WTC11 (cell line): ENCODE measurements at regions not wholly inside any gene's neighbourhood (a gene's known extent, or its start where the extent isn't known, plus 50 kb on each side); places are given as distances from the start of the nearest gene placed in this dataset.

Experiments
- ATAC-seq: fragments of 200-7000 bp; cut with Tn5 transposase; 2 replicates; pipeline ENCODE4 v1.10.0; 2021; ENCODE audit warnings: mild to moderate bottlenecking, moderate library complexity
- CTCF ChIA-PET: fragments of 300-600 bp; sonication (Branson Sonifier 250); formaldehyde crosslinking; loops from one replicate; lab custom pipeline; 2021; ENCODE audit warnings: antibody characterized with exemption; lab: Charles Lee
- POLR2A ChIA-PET: fragments of 350-600 bp; sonication (Branson Sonifier 250); formaldehyde crosslinking; loops from one replicate; lab custom pipeline; 2021; ENCODE audit warnings: antibody characterized with exemption; lab: Charles Lee
- DNase-seq: peaks from one replicate; pipeline ENCODE4 v3.0.0; 2021; ENCODE audit warnings: low spot score
- H3K27ac Mint-ChIP-seq: 2 replicates; pipeline ENCODE4 v1.8.0; 2021; ENCODE audit warnings: mixed read lengths
- H3K27me3 Mint-ChIP-seq: 2 replicates; pipeline ENCODE4 v1.8.0; 2021; ENCODE audit warnings: low read depth, mild to moderate bottlenecking, moderate library complexity, mixed read lengths
- H3K36me3 Mint-ChIP-seq: 2 replicates; pipeline ENCODE4 v1.8.0; 2021; ENCODE audit warnings: mixed read lengths
- H3K4me1 Mint-ChIP-seq: 2 replicates; pipeline ENCODE4 v1.8.0; 2022; ENCODE audit warnings: mixed read lengths
- H3K4me3 Mint-ChIP-seq: 2 replicates; pipeline ENCODE4 v1.8.0; 2021; ENCODE audit warnings: mild to moderate bottlenecking, moderate library complexity, mixed read lengths
- H3K9me3 Mint-ChIP-seq: 2 replicates; pipeline ENCODE4 v1.8.0; 2021; ENCODE audit warnings: mixed read lengths
- AFF4 ChIP-seq: sonication (generic); formaldehyde crosslinking; IDR thresholded peaks from 2 replicates; pipeline ENCODE4 v1.8.1; 2023; ENCODE audit warnings: mild to moderate bottlenecking, missing genetic modification reagents, borderline replicate concordance
- AR ChIP-seq: fragments of 250-450 bp; sonication (Bioruptor Pico); IDR thresholded peaks from 2 replicates; pipeline ENCODE4 v1.9.0; 2021; ENCODE audit warnings: mild to moderate bottlenecking
- ATF3 ChIP-seq: sonication (generic); formaldehyde crosslinking; conservative IDR thresholded peaks from 2 replicates; pipeline ENCODE4 v1.8.1; 2022; ENCODE audit warnings: mild to moderate bottlenecking, missing genetic modification reagents
- E2F1 ChIP-seq: sonication (generic); formaldehyde crosslinking; IDR thresholded peaks from 2 replicates; pipeline ENCODE4 v1.8.0; 2022; ENCODE audit warnings: mild to moderate bottlenecking, missing genetic modification reagents
- FOXK1 ChIP-seq: sonication (generic); formaldehyde crosslinking; IDR thresholded peaks from 2 replicates; pipeline ENCODE4 v1.8.0; 2022; ENCODE audit warnings: mild to moderate bottlenecking, moderate library complexity, missing genetic modification reagents
- GRHL2 ChIP-seq: fragments of 250-450 bp; sonication (Bioruptor Pico); IDR thresholded peaks from 2 replicates; pipeline ENCODE4 v1.8.0; 2022; ENCODE audit warnings: mild to moderate bottlenecking, moderate library complexity; ENCODE audit not compliant: insufficient replicate concordance, severe bottlenecking
- JUN ChIP-seq: sonication (generic); formaldehyde crosslinking; IDR thresholded peaks from 2 replicates; pipeline ENCODE4 v1.8.0; 2023; ENCODE audit warnings: mild to moderate bottlenecking, missing genetic modification reagents
- MYBL2 ChIP-seq: sonication (generic); formaldehyde crosslinking; IDR thresholded peaks from 2 replicates; pipeline ENCODE4 v1.8.1; 2023; ENCODE audit warnings: mild to moderate bottlenecking, moderate library complexity, missing genetic modification reagents
- NFE2L1 ChIP-seq: sonication (generic); formaldehyde crosslinking; IDR thresholded peaks from 2 replicates; pipeline ENCODE4 v1.8.1; 2023; ENCODE audit warnings: missing genetic modification reagents
- NR1H2 ChIP-seq: sonication (generic); formaldehyde crosslinking; IDR thresholded peaks from 2 replicates; pipeline ENCODE4 v1.9.0; 2021; ENCODE audit warnings: mild to moderate bottlenecking, moderate library complexity, missing genetic modification reagents
- PREB ChIP-seq: sonication (generic); formaldehyde crosslinking; IDR thresholded peaks from 2 replicates; pipeline ENCODE4 v1.8.1; 2022; ENCODE audit warnings: mild to moderate bottlenecking, missing genetic modification reagents, moderate library complexity, borderline replicate concordance
- PRRX2 ChIP-seq: fragments of 250-450 bp; sonication (Bioruptor Pico); IDR thresholded peaks from 2 replicates; pipeline ENCODE4 v1.8.0; 2021; ENCODE audit warnings: mild to moderate bottlenecking
- RORB ChIP-seq: fragments of 250-450 bp; sonication (Bioruptor Pico); IDR thresholded peaks from 2 replicates; pipeline ENCODE4 v1.9.0; 2021; ENCODE audit warnings: mild to moderate bottlenecking
- TEAD4 ChIP-seq: sonication (generic); formaldehyde crosslinking; IDR thresholded peaks from 2 replicates; pipeline ENCODE4 v1.8.0; 2022; ENCODE audit warnings: mild to moderate bottlenecking, missing genetic modification reagents
- ZNF121 ChIP-seq: sonication (generic); formaldehyde crosslinking; IDR thresholded peaks from 2 replicates; pipeline ENCODE4 v1.8.0; 2023; ENCODE audit warnings: missing genetic modification reagents
- ZNF138 ChIP-seq: sonication (generic); formaldehyde crosslinking; conservative IDR thresholded peaks from 2 replicates; pipeline ENCODE4 v1.8.1; 2022; ENCODE audit warnings: mild to moderate bottlenecking, moderate library complexity, missing genetic modification reagents
- ZNF219 ChIP-seq: sonication (generic); formaldehyde crosslinking; IDR thresholded peaks from 2 replicates; pipeline ENCODE4 v1.8.0; 2023; ENCODE audit warnings: missing genetic modification reagents, mild to moderate bottlenecking, borderline replicate concordance
- ZNF425 ChIP-seq: fragments of 250-450 bp; sonication (Bioruptor Pico); conservative IDR thresholded peaks from 2 replicates; pipeline ENCODE4 v1.9.0; 2021; ENCODE audit warnings: mild to moderate bottlenecking
- ZNF671 ChIP-seq: fragments of 250-450 bp; sonication (Bioruptor Pico); IDR thresholded peaks from 2 replicates; pipeline ENCODE4 v1.8.0; 2021; ENCODE audit warnings: mild to moderate bottlenecking

- TF ChIP-seq NFE2L1 (CRISPR knock-in tag) (no peak), PREB (no peak), ZNF138 (CRISPR knock-in tag) (no peak), JUN (CRISPR knock-in tag) (no peak), MYBL2 (no peak), ZNF219 (CRISPR knock-in tag) (no peak), E2F1 (CRISPR knock-in tag) (no peak), NR1H2 (CRISPR knock-in tag) (no peak), ATF3 (CRISPR knock-in tag) (no peak)
- Mint-ChIP-seq H3K27me3 (peaks cover 2% of the 10 kb centered on the region; the same call in 1 of the 2 replicates), H3K4me3 (no peak overlapping the region), H3K27ac (no peak overlapping the region), H3K4me1 (no peaks in the 10 kb centered on the region), H3K9me3 (peaks cover 5% of the 10 kb centered on the region), H3K36me3 (no peaks in the 10 kb centered on the region)
- POLR2A ChIA-PET: no interaction called here
- CTCF ChIA-PET: no interaction called here
- ATAC-seq: no peak
- DNase-seq: no peak
Measured at GRCh38 chr14:27085500-27085899, 487.7 kb upstream of the NOVA1 start.

- ChIA-PET CTCF (no interaction called here), POLR2A (no interaction called here)
- no peaks in the 10 kb centered on the region for H3K27me3 Mint-ChIP-seq
- H3K4me1 Mint-ChIP-seq: no peaks in the 10 kb centered on the region
- ATAC-seq (no peak), DNase-seq (no peak)
- H3K4me3 Mint-ChIP-seq: no peak overlapping the region
- H3K27ac Mint-ChIP-seq: no peak overlapping the region
- no peaks in the 10 kb centered on the region for H3K36me3 Mint-ChIP-seq
- no peaks in the 10 kb centered on the region for H3K9me3 Mint-ChIP-seq
- TF ChIP-seq GRHL2 (CRISPR knock-in tag) (no peak), PRRX2 (CRISPR knock-in tag) (no peak), ZNF121 (no peak), AR (CRISPR knock-in tag) (no peak), RORB (CRISPR knock-in tag) (no peak), ZNF671 (CRISPR knock-in tag) (no peak), ZNF425 (CRISPR knock-in tag) (no peak), FOXK1 (CRISPR knock-in tag) (no peak), E2F1 (CRISPR knock-in tag) (no peak), TEAD4 (no peak), AFF4 (CRISPR knock-in tag) (no peak)
Measured at GRCh38 chr14:27090716-27091115, 492.9 kb upstream of the NOVA1 start.
